HK-2 (cell line): ENCODE measurements at regions not wholly inside any gene's neighbourhood (a gene's known extent, or its start where the extent isn't known, plus 50 kb on each side); places are given as distances from the start of the nearest gene placed in this dataset.
"Not testable (repeated sequence)": the region's sequence is repeated elsewhere in the genome, so short reads cannot be mapped to it uniquely, and the experiment has no call there.

Experiments used
- DNase-seq: peaks from one replicate; pipeline ENCODE4 v3.0.0-alpha.2; 2018; ENCODE audit not compliant: unreplicated experiment

DNA sequence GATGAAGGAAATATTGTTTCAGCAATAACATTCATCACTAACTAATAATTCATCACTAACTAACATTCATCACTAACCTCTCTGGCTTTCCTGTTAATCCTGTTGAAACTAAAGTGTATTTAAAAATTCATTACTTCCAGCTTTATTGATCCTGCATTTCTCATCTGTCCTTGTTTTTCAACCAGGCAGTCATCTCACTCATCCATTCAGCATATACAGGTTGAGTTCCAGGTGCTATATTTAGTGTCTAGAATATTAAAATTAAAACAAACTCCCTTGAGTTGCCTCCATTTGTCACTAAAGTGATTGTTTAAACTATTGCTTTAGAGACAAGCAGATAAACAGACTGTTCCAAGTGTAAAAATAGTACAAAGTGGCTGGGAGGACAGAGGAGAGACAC is 58.1 kb downstream of the ATXN7L3B start:
- DNase-seq: no peak

DNA sequence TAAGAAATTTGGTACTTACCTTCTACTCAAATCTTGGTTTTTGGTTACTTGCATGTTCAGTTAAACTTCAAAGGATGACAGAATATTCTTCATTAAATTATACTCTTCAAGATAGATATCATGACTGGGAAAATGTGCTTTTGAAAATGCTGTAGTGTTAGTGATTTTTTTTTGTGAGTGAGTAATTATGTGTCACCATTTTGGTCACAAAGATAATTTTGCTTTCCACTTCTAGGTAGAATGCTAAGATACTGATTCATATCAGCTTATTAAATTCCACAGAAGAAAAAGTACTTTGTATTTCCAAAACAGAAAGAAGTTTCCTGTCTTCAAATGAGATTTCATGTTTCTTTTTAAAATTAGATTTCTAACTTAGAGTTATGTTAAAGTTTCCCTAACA is 61.2 kb downstream of the ATXN7L3B start:
- no peak for DNase-seq

DNA sequence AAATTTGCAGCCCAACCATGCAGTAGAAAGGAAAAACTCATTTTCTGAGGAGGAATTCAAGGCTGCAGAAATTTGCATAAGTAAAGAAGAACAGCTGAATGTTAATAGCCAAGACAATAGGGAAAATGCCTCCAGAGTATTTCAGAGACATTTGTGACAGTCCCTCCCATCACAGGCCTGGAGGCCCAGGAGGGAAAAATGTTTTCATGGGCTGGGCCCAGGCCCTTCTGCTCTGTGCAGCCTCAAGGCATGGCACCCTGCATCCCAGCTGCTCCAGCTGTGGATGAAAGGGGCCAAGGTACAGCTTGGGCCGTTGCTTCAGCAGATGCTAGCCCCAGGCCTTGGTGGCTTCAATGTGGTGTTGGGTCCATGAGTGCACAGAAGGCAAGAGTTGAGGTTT is 62.3 kb downstream of the ATXN7L3B start:
- no peak for DNase-seq

DNA sequence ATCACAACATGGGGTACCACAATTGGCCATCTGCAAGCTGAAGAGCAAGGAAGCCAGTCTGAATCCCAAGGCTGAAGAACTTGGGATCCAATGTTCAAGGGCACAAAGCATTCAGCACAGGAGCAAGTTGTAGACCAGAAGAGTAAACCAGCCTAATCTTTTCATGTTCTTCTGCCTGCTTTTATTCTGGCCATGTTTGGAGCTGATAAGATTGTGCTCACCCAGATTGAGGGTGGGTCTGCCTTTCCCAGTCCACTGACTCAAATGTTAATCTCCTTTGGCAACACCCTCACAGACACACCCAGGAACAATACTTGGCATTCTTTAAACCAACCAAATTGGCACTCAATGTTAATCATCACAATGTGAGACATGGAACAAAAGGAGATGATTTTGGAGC is 63.2 kb downstream of the ATXN7L3B start:
- DNase-seq: not testable (repeated sequence)

DNA sequence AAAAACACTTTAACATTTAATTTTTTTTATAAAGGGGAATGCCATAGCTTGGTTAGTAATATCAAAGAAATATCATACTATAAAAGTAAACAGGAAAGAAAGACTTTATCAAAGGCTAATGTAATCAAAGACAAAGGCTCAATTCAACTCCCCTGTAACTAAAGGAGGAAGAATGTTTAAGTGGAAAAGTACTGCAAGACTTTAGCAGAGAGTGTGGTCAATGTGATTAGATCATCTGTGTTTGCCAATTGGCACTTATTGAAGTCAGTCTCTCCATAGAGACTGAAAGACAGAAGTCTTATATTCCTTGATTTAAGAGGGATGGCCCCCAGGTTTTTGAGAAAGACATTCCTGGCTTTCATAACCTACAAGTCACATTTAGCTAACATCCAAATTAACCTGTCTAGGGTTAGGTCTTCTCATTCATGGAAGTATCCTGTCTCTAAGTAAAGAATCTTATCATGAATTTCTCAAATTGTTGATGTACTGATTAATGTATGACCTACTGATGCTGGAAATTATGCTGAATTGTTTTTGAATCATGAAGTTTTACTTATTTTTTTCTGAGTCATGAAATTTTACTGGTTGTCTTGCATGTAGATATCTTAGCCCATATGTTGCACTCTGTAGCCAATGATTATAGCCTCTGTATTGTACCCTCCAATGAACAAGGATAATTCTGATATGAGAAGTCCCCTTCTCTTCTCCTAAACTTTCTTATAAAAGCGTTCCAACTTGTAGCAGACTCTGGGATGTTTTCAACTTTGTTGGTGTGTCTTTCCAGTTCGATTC is 65.4 kb downstream of the ATXN7L3B start:
- no peak for DNase-seq

DNA sequence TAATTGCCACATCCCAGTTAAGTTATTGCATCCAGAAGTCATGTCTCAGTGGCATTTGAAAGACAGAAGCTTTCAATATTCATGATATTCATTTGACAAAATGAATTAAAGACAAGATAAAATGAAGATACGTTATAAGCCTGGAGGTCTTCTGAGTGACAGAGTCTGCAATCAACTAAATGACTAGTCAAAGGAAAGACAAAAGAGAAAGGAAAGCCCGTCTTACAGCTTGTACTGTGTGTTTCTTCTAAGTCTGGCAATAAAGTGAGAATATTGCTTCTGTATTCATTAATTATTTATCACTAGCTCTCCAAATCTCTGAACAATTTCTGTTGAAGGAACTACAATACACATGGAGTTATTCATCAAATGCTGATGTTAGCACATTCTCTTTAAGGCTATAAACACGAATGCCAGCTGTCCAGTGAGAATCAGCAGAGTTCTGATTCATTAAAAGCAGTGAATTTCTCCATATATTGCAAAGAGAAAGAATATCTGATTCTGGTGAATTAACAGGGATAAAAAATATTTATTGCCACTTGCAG is 70.7 kb downstream of the ATXN7L3B start:
- no peak for DNase-seq

DNA sequence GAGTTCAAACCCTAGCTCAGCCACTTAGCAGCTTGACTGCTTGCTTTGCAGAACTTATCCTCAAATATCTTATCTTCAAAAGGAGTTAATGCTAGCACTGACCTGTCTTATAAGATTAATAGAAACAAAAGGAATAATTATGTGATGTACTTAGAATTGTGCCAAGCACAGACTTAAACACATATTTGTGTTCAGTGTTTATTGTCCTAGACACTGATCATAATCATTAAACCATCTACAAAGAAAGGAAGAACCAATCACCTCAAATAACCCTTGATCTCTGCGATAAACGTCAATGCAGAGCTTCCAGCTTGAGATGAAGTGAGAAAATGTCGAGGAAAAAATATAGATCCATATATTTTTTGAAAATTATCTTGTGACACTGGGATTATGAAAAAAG is 73.1 kb downstream of the ATXN7L3B start:
- no peak for DNase-seq

DNA sequence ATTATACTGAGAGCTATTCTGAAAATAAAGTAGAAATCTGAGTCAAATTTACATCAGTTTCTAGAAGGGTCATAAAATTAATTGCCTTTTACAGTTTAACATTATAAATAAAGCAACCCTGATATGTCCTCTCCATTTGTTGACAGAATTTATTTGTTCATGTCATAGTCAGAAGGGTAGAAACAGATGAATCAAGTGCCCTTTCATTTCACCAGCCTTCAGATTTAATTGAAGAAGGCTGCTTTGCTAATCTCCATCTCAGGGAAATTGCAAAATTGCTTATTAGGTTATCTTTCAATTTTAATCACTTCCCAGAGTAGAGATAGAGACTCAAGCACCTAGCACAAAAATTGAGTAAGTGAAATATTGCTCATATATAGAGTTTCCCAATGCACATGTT is 76.8 kb downstream of the ATXN7L3B start:
- DNase-seq: no peak

DNA sequence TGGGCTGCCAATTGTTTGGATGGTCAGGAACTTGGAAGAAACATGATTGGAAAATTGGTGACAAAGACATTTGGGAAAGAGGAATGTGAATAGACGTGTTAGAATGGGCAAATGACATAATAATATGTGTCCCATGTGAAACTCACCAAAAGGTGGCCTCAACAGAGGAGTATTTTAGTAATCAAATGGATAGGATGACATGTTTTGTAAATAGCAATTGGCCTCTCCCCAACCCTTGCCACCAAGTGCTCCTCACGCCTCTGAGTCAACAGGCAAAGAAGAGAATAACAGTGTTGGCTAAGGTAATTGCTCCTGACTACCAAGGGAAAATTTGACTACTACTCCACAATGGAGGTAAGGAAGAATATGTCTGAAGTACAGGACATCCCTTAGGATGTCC is 81.4 kb downstream of the ATXN7L3B start:
- DNase-seq: no peak

DNA sequence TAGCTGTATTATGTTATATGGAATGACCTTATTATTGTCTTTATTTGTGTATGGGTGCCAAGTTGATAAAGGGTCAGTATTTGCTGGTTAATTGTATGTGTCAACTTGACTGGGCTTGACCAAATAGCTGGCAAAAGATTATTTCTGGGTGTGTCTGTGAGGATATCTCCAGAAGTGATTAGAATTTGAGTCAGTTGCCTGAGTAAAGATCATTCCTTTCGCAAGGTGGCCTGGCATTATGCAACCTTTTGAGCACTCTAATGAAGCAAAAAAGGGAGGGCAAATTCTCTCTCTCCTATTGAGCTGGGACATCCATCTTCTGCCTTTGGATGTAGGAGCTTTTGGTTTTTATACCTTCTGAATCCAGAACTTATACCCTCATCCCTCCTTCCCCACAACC is 82.2 kb downstream of the ATXN7L3B start:
- DNase-seq: no peak

DNA sequence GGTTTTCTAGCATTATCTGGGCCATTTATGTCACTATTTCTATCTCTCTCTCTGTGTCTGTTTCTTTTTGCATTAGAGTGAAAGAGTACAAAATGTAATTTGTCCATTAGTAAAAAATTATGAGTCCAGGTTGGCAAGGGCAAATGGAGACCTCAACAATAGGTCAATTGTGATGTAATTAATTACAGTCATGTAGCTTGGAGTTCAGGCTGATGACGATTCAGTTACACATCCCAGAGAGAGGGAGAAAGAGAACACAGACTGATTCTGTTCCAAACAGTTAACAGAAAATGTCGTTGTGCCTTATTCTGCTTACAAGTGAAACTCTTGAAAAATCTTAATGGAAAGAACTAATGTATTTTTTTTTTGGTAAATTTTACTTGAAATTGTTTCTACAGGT is 83.3 kb downstream of the ATXN7L3B start:
- no peak for DNase-seq

DNA sequence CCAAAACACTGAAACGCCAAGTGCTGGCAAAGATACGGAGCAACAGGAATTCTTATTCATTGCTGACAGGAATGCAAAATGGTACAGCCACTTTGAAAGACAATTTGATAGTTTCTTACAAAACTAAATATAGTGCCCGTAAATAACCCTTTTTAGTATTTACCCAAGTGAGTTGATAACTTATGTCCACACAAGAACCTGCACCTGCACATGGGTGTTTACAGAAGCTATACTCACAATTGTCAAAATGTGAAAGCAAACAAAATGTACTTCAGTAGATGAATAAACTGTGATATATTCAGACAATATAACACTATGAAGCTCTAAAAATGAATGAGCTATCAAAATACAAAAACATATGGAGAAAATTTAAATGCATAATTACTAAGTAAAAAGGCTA is 86.6 kb downstream of the ATXN7L3B start:
- DNase-seq: no peak

DNA sequence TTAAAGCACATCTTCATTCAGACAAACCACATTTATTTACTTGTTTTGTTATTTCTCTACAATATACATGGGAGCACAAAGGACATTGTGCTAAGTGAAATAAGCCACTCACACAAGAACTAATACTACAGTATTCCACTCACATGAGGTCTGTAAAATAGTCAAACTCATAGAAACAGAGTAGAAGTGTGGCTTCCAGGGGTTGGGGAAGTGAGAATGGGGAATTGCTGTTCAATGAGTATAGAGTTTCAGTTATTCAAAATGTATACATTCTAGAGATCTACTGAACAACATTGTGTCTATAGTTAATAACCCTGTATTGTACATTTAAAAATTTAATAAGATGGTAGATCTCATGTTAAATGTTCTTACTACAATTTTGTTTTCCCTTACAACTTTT is 88.8 kb downstream of the ATXN7L3B start:
- no peak for DNase-seq

DNA sequence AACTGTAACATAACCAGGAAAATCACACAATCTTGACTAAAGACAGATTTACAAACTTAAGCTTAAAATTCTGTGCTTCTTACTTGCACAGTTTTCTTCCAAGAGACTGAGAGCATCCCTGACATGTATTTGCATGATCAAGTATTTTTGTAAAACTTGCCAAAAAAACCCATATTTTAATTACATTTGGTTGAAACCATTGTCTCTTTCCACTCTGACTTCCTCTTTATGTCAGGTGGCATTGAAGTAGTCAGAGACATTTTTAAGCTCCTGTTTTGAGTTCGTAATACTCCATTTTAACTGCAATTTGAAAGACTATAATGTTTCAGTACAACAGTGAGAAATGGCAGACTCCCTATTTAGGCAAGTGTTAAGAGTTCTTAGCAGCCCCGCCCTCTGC is 103.6 kb downstream of the ATXN7L3B start:
- DNase-seq: no peak

DNA sequence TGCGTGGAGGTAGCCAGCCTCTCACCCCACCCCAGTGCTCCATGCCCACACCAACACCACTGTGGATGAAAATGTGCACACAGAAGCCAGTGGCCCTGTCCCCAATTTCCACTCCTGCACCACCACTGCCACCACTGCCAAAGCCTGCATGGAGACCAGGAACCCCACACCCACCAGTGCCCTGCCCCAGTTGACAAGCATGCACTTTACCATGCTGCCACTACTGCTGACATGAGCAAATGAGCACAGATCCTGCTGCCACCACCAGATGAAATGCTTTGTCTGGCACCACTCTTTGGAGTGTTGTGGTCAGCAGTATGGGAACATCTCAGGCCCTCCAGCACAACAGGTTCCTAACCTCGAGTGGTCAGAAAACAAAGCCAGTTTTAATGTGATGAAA is 104.1 kb downstream of the ATXN7L3B start:
- no peak for DNase-seq

DNA sequence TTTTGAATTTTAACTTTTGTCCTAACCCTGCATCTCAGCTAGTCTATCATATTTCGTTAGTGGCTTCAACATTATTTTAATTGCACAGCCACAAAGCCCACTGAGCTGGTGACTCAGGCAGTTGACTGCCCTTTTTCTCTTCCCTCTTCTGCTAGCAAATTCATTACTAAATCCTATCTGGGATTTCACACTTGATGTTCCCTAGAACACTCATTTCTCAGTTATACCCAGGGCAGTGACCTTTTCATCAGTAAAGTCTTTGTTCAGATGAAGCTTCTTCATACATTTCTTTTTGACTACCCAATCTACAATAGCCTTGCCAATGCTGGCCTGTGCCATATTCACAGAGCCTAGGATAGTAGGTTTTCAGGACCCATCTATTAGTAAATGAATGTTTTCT is 107.0 kb downstream of the ATXN7L3B start:
- no peak for DNase-seq

DNA sequence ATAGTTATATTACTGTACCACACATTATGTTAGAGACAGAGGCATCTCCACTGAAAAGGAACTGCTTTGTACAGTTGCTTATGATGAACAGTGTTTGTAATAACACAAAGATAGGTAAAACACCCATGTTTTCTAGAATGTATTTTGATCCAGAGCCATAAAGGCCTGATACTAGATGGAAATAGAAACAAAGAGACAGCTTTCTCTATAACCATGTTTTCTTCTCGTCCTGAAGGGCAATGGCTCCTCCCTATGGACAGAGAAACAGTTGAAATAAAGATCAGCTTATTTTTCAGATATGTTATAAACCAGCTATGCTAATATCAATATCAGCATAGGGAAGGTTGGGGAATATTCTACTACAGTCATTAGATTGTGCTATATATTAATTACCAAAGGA is 109.2 kb downstream of the ATXN7L3B start:
- no peak for DNase-seq

DNA sequence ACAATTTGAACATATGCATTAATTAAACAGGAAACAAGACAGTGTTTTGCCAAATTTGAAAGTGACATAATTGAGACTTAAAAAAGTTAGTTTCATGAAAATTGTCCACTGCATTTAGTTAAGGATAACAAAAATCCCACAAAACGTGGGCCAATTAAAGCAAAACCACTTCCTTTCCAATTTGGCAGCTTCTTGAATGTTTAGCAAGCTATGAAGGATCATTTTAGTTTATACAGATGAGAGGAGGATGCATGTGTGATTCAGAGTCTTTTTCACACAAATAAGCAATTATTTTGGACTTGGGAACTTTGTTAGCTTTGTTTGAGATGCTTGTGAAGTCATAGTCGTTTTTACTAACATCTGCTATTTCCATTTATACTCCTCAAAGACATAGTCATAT is 109.6 kb downstream of the ATXN7L3B start:
- DNase-seq: no peak

DNA sequence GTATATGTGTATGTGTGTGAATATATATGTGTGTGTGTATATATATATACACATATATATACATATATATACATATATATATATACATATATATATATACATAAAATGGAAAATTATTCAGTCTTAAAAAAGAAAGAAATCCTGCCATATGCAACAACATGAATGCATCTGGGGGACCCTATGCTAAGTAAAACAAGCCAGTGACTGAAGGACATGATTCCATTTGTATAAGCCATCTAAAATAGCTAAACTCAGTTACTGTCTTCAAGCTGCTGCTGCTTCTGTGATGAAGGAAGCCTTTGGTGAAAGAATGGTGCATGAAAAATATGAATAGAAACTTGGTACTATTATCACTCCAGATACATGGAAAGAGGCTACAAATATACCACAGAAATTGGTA is 118.6 kb downstream of the ATXN7L3B start:
- DNase-seq: no peak

DNA sequence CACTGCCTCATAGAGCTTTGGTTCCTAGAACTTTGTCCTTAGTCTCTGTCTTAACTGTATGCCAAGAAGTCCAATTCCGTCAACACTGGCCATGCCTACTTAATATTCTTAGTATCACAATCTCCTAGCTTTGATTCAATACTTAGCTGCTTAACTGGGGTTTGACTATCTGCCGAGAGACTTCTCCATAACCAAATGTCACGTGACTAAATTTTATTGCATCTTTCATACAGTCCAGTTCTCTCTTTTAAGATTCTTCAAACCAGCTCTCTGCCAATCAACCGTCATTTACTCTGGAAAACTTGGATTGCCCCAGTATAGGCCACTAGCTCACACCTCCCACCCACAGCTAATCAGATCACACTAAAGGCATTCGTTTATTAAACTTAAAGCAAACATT is 122.8 kb downstream of the ATXN7L3B start:
- DNase-seq: no peak

DNA sequence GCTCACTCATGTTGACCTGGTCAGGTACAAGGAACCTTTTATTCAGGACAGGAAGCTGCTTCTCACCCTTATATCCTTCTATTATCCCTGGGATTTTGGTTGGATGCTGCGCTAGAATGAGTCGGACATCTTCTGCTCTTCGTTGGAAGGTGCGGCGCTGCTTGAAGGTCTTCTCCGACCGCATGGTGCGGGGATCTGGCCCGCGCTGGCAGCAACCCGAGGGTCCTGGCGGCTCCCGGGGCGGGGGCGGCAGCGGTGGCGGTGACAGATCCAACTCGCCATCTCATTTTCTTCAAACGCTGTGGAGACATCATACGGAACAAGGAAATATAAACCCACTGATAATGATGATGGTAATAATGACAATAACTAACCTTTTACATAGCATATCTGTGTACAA is 126.3 kb downstream of the ATXN7L3B start:
- DNase-seq: no peak

DNA sequence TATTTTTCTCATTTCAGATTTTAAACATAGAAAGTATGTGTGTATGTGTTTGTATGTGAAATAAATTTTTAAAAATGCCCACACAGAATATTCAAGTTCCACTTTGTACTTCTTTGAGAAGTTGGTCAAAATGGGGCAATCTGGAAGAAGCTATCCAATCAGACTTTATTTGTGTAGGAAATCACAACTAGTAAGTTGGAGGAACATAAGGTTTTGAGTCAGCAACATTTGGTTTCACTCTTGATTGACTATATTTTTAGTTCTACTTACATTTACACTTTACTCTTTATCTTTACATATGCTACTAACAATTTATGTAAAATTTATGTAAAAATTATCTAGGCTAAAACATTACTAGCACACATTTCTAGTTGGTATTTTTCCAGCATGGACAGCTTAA is 128.1 kb downstream of the ATXN7L3B start:
- no peak for DNase-seq

DNA sequence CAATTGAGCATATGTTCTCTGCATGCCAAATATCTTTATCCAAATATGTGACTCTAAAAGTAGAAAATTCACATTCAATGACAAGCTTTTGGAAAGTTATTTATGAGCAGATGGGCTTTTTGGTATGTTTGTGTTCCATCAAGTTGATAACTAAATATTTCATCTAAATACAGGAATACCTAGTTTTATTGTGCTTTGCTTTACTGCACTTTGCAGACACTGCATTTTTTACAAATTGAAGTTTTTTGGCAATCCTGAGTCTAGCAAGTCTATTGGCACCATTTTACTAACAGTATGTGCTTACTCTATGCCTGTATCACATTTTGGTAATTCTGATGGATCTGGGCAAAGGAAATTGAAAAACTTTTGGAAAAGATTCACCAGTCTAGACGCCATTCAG is 133.8 kb downstream of the ATXN7L3B start:
- DNase-seq: no peak

DNA sequence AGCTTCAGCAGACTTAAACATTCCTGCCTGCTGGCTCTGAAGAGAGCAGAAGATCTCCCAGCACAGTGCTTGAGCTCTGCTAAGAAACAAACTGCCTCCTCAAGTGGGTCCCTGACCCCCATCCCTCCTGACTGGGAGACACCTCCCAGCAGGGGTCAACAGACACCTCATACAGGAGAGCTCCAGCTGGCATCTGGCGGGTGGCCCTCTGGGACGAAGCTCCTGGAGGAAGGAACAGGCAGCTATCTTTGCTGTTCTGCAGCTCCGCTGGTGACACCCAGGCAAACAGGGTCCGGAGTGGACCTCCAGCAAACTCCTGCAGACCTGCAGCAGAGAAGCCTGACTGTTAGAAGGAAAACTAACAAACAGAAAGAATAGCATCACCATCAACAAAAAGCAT is 139.3 kb downstream of the ATXN7L3B start:
- DNase-seq: not testable (repeated sequence)
